ENCODE measurements at regions not wholly inside any gene's neighbourhood (a gene's known extent, or its start where the extent isn't known, plus 50 kb on each side); places are given as distances from the start of the nearest gene placed in this dataset.
"Not testable (repeated sequence)": the region's sequence is repeated elsewhere in the genome, so short reads cannot be mapped to it uniquely, and the experiment has no call there.

DNA sequence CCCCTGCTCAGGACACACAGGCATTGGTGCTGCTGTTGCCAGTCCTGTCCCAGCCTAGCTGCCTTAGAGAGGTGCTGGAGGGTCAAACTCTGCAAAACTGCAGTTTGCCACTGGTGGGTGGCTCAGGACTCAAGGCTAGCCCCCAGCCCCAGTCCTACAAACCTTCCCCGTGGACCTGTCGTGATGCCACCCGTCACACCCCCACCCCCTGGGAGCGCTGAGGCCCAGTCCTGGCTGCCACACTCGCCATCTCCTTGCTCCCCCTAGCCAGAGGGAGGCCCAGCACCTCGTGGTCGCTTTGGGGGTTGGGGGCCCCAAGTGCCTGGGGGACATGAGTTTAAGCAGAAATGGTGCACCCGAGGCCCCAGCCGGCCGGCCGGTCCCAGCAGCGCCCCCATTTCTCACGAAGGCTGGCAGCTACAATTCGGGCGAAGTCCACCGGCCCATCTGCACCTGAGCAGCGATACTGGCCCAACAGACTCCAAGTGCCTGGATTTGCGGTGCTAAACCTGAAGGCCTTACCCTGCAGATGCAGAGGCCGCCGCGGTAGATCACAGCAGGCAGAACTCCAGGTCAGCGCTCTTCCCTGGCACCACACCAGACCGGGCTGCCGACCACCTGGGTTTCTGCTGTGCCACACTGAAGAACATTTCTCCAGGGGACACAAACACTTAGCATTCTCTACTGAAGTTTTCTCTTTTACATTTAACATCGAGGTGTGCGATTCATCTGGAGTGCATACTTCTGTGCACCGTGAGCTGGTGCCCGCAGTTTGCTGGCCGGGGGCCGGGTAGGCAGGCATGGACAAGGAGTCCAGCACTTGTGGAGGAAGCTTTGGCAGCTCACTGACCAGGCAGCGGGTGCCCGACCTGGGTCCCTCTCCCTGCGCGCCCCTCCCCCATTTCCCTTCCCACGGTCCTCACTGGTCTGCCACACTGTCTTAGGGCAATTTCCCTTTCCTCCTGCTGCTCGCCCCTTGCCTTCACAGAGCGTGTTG lies 130.0 kb downstream of the KCNJ12 start:
- ATAC-seq (no peak), DNase-seq (no peak)
- Histone ChIP-seq H3K4me1 (peaks cover 0 to 7% (median 4%) of the 10 kb centered on the region in 12 donors), H3K36me3 (no peaks in the 10 kb centered on the region), H3K27ac (no peak overlapping the region), H3K4me3 (no peak overlapping the region), H3K9me3 (no peaks in the 10 kb centered on the region), H3K27me3 (peaks cover 0 to 12% (median 0%) of the 10 kb centered on the region in 9 donors)
- intact Hi-C loops (cut with DNase I): no loop called here
- TF ChIP-seq, protein P1, sequence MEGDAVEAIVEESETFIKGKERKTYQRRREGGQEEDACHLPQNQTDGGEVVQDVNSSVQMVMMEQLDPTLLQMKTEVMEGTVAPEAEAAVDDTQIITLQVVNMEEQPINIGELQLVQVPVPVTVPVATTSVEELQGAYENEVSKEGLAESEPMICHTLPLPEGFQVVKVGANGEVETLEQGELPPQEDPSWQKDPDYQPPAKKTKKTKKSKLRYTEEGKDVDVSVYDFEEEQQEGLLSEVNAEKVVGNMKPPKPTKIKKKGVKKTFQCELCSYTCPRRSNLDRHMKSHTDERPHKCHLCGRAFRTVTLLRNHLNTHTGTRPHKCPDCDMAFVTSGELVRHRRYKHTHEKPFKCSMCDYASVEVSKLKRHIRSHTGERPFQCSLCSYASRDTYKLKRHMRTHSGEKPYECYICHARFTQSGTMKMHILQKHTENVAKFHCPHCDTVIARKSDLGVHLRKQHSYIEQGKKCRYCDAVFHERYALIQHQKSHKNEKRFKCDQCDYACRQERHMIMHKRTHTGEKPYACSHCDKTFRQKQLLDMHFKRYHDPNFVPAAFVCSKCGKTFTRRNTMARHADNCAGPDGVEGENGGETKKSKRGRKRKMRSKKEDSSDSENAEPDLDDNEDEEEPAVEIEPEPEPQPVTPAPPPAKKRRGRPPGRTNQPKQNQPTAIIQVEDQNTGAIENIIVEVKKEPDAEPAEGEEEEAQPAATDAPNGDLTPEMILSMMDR (IDR thresholded peaks at IDR 0.05): no peak
- TF ChIP-seq POLR2A (IDR thresholded peaks at IDR 0.05): no peak
- WGBS, 4 donors: 86 to 91% (median 89%) methylated on average over 29 to 37 of the region's 37 CpGs

DNA sequence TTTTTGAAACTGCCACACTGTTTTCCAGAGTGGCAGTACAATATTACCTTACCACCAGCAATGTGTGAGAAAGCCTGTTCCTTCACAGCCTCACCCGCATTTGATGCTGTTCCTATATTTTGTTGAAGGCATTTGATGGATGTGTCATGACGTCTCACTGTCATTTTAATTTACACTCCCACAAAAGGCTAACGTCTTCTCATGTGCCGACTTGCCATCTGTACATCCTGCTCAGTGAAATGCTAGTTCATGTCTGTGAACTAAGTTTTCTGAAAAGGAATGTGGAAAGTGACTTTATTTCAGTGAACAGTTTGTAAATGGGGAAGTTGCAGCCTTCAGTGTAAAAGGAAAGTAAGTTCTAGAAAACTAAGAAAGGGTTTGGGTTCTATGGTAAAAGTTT lies 131.6 kb downstream of the KCNJ12 start:
- DNase-seq; ATAC-seq; H3K36me3 ChIP-seq; H3K4me3 ChIP-seq; H3K27ac ChIP-seq; H3K9me3 ChIP-seq; intact Hi-C loops (cut with DNase I): not testable (repeated sequence)
- Histone ChIP-seq H3K4me1 (peaks cover 0 to 21% (median 11%) of the 10 kb centered on the region in 12 donors), H3K27me3 (peaks cover 0 to 12% (median 0%) of the 10 kb centered on the region in 9 donors)
- 73 to 81% (median 74%) methylated on average over 4 of the region's 4 CpGs for WGBS, 4 donors

DNA sequence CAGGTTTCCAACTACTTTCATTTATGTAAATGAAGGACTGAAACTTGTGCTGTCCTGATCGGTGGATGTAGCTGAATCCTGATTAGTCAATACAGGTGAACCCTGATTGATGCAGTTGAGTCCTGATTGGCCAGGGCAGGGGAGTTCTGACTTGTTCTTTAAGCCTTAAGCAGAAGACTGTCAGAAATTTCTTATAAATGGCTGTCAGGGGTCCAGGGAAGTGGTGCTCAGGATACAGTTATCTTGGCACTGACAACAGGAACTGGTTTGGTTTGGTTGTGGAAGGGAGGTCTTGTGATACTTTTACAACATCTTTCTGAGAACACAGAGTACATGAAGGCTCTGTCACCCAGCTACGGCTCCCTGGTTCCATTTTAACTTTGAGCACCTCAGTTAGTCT lies 132.1 kb downstream of the KCNJ12 start:
- Histone ChIP-seq H3K9me3 (no peaks in the 10 kb centered on the region), H3K27ac (no peak overlapping the region), H3K4me3 (no peak overlapping the region), H3K36me3 (no peaks in the 10 kb centered on the region), H3K4me1 (peaks cover 0 to 21% (median 11%) of the 10 kb centered on the region in 12 donors), H3K27me3 (peaks cover 0 to 12% (median 0%) of the 10 kb centered on the region in 9 donors)
- intact Hi-C loops (cut with DNase I): no loop called here
- ATAC-seq: no peak
- WGBS, 4 donors: 74 to 90% (median 83%) methylated on average over 2 of the region's 2 CpGs
- no peak for DNase-seq
- TF ChIP-seq, protein P1 (IDR thresholded peaks at IDR 0.05): no peak
- TF ChIP-seq POLR2A (IDR thresholded peaks at IDR 0.05): no peak

DNA sequence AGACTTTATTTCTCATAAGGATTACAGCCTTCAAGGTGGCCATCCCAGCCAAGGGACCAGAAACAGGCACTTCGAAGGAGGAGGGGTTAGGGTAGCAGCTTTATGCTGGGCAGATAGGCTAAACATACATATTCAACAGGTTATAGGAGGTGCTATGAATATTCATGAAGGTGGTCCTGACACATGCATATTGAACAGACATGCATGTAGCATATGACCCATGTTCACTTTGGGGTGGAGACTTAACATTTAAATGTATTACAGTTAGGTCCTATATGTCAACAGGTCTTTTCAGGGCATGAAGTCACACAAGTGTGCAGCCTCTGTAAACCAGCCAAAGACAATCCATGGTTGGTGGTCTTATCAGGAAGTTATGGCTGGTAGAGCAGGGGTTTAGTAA lies 133.2 kb downstream of the KCNJ12 start:
- ATAC-seq; H3K9me3 ChIP-seq; H3K4me3 ChIP-seq; H3K27ac ChIP-seq; H3K36me3 ChIP-seq; DNase-seq; intact Hi-C loops (cut with DNase I): not testable (repeated sequence)
- 88 to 100% (median 95%) methylated on average over 1 of the region's 1 CpG for WGBS, 4 donors
- peaks cover 0 to 12% (median 0%) of the 10 kb centered on the region in 9 donors for H3K27me3 ChIP-seq
- H3K4me1 ChIP-seq: peaks cover 0 to 21% (median 11%) of the 10 kb centered on the region in 12 donors

DNA sequence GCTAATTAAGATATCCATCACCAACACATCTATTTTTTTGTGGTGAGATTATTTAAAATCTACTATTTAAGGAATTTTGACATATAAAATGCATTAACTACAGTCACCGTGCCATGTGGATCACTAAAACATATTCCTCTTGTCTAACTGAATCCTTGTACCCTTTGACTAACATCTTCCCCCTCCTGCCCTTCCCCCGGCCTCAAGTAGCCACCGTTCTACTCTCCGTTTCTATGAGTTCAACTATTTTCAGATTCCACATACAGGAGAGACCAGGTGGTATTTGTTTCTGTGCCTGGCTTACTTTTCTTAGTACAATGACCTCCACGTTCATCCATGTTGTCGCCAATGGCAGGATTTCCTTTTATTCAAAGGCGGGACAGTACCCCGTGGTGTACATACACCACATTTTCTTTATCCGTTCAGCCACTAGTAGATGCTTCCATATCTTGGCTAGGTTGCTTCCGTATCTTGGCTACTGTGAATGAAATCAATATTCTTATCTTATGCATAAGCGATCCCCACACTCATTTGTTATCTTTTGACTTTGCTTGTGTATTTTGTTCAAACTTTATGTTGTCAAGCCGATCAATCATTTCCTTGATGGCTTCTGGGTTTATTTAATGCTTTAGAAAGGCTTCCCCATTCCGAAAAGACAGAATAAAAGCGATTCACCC lies 134.7 kb downstream of the KCNJ12 start:
- H3K4me1 ChIP-seq: peaks cover 0 to 21% (median 11%) of the 10 kb centered on the region in 12 donors
- intact Hi-C loops (cut with DNase I): loop anchor here in 9 of 10 donors (1.0 to 10.0 kb wide), 10 partner anchors 54 to 394 kb away; partner anchors contain the start of genes MAP2K3 (in 4 of the 9) and DHRS7B (in 2 of the 9)
- H3K36me3 ChIP-seq: no peaks in the 10 kb centered on the region
- H3K27me3 ChIP-seq: peaks cover 0 to 5% (median 0%) of the 10 kb centered on the region in 9 donors
- H3K4me3 ChIP-seq: peak overlapping the region; percentile 22 to 82 (median 63)
- ATAC-seq (no peak), DNase-seq (no peak)
- H3K27ac ChIP-seq: peak overlapping the region in 5 of 12 donors; percentile 56 to 75 (median 66)
- H3K9me3 ChIP-seq: no peaks in the 10 kb centered on the region
- WGBS, 4 donors: 31 to 46% (median 37%) methylated on average over 14 of the region's 14 CpGs
- TF ChIP-seq, protein P1 (IDR thresholded peaks at IDR 0.05): no peak
- TF ChIP-seq POLR2A (IDR thresholded peaks at IDR 0.05): no peak

Measured in heart left ventricle (tissue), 16 donors.